Fibroblast of gingiva (primary cell): ENCODE measurements at regions not wholly inside any gene's neighbourhood (a gene's known extent, or its start where the extent isn't known, plus 50 kb on each side); places are given as distances from the start of the nearest gene placed in this dataset.
"Not testable (repeated sequence)": the region's sequence is repeated elsewhere in the genome, so short reads cannot be mapped to it uniquely, and the experiment has no call there.

Experiments used
- DNase-seq: peaks from one replicate; pipeline ENCODE4 v3.0.0-alpha.2; 2011; ENCODE audit warnings: low read depth

DNA sequence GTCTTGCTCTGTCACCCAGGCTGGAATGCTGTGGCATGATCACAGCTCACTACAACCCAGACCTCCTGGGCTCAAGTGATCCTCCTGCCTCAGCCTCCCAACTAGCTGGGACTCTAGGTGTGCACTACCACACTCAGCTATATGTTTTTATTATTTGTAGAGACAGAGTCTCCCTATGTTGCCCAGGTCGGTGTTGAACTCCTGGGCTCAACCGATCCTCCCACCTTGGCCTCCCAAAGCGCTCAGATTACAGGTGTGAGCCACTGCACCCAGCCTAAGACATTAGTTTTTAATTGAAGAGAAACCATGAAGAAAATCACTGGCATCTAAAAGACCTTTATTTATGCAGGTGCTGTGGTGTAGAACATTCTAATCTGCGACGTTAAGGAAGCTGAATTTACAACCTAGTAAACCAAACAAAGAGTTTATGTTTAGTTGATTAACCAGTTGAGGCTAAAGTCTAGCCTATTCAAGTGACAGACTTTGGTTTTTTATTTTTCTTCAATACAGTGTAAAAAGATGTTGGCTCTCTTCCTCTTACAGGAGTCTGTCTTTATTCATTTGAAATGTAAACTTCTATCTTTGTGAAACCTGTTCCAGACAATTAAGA, 52.5 kb upstream of the NBL1 start:
- DNase-seq = no peak

DNA sequence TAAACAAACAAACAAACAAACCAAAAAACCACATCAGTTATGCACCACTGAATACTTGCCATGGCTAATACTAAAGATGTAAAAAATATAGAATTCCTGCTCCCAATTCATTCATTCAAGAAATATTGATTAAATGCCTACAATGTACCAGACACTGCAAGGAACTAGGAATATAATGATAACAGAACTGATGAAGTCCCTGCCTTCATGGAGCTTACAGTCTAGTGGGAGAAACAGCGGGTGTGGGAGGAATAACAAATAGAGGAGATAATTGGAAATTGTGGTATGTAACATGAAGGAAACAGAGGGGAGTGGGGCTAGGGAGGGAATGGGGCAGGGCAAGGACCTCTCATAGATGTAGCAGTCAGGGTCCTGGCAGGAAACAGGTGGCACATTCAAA, 58.6 kb upstream of the NBL1 start:
- no peak for DNase-seq

DNA sequence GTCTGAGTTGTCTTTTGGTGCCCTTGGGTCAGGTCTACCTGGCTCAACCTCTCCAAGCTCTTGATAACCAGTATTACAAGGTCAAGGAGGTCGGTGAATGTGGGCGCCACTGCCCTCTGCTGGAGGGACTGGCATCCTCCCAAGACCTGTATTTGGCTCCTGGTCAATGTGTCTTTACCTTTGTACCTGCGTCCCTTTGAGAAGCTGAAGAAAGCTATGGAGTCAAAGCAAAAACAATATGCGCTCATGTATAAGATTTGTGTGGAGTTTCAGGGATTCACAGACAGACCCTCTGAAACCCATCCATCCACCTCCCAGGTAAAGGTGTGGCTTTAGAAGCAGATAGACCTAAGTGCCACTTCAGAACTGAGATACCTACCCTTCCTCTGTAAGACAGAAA, 61.8 kb upstream of the NBL1 start:
- DNase-seq = no peak

DNA sequence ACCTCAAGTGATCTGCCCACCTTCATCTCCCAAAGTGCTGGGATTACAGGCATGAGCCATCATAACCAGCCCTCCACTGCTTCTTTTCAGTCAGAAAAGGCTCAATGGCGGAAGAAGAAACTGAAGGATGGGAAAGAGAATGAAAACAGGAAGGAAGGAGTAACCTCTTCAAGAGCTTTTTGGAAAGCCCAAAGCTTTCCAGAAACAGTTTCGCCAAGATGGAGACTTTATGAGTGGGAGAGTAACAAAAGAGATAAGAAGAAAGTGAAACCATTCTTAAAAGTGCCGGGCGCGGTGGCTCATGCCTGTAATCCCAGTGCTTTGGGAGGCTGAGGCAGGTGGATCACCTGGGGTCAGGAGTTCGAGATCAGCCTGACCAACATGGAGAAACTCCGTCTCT, 62.7 kb upstream of the NBL1 start:
- DNase-seq = no peak

DNA sequence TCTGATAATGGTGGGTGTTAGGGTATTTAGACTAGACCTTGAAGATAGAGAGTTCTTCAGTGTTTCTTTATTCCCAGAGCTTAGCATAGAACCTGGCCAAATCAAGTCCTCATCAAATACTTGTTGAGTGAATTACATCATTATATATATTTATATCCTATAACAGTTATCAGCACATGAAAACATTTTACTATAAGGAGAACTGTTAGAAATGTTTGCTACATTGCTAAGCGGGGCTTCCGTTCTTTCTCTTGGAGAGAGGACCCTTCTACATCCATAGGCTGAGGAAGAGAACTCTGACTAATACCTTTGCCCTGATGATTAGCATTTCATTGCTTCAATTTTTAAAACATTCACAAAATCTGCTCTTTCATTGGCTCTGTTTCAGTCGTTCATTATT, 66.5 kb upstream of the NBL1 start:
- no peak for DNase-seq

DNA sequence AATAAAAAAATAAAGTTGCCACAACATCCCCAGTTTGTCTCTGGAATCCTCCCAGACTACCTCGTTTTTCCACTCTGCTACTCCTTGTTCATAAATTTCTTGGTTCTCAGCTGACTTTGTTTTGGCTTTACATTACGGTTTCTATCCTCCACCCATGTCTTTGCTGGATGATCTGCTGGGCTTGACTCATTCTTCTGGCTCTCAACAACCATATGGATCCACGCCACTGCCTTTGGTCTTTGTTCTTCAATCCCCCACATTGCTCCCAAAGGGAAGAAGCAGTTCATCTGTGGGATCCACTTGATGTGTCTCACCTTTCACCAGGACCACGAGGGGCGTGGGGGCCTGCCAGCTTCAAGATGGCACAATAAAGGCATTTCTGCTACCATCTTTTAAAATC, 67.1 kb upstream of the NBL1 start:
- no peak for DNase-seq

DNA sequence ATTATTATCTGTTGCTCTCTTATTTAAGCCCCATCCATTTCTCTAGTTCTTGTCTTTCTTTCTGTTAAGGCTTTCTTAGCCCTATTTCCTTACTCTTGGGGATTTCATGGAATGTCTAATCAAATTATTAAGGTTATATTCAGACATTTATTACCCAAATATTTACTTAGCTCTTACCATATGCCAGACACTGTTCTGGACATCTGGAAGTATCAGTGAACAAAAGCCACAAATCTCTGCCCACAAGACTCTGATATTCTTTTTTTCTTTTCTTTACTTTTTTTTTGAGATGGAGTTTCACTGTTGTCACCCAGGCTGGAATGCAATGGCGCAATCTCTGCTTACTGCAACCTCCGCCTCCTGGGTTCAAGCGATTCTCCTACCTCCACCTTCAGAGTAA, 74.3 kb upstream of the NBL1 start:
- no peak for DNase-seq

DNA sequence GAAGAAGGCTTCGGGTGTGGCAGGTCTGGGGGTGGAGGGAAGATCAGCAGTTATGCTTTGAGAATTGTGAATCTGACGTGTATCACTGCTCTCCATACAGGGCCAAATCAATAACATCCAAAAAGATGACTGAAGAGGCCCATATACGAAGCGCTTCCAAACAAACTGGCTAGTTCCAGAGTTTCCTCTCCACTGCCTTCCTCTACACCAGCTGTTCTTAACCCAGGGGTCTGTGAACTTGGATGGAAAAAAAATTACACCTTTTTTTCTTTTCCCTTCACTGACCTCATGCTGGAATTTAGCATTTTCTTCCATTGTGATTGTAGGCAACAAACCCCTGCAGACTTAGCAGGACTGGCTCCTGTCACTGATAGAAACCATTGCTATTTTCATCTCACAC, 77.1 kb upstream of the NBL1 start:
- no peak for DNase-seq

DNA sequence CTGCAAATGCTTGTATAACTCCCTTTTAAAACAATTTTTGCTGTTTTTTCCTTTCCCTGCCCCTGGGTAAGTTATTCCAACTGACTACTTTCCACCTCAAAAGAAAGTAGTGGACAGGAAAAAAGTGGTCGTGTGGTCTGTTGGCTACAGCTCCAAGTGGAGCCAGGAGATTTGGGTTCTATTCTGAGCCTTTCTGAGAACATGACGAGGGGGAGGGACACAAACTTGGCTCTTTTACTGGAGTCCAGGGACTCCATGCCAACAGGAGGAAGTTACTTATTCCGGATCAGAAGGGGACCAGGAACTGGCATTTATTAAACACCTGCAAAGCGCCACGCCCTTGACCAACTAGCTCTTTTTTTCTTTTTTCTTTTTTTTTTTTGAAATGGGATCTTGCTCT, 79.0 kb upstream of the CAPZB start:
- DNase-seq = no peak

DNA sequence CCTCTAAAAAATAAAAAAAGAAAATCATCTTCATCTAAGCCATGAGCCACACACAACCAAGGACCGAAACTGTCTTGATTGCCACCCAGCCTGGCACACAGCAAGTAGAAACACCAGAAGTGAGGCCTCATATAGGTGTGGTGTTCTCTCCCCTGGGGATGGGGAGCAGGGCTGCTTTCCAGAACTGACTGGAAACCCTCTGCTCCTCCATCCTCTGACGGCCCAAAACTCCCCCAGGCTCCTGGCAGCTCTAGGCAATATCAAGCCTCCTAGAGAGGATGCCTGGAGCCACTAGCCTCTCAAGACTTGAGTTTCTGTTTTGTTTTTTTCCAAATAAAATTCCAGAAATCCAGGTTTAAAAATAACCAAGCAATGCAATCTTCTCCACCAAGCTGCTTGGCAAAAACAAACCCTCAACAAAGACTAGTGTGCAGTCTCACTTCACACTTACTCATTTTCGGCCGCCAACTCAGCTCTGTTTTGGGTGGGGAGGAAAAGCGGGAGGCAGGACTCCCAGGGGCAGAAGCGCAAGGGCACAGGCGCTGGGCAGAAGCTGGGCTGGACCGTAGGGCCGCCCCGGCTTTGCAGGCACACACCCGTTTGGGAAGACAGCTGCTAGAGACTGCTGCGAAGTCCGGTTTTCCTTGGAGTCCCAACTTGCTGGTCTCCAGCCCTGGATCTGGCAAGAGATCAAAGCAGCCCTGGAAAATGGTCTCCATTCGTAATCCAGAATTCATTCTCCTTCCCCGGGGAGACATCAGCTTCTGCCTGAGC, 78.2 kb upstream of the CAPZB start:
- peak; percentile 22 for DNase-seq

DNA sequence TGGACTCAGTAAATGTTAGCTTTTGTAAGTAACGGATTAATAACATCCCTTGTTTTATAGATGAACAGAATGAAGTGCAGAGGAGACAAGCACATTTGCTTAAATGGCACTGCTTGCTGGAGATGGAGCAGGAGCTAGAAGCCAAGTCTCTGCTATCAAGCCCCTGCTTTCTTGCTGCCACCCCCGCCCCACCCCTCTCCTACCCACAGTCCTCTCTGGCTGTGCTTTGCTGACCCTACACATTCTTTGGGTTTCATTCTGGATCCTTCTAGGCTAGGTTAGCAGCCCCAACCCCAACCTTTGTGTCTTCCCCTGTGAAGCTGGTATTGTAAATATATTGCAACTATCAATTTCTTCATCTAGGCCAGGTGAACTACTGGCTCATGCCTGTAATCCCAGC, 77.5 kb upstream of the CAPZB start:
- no peak for DNase-seq

DNA sequence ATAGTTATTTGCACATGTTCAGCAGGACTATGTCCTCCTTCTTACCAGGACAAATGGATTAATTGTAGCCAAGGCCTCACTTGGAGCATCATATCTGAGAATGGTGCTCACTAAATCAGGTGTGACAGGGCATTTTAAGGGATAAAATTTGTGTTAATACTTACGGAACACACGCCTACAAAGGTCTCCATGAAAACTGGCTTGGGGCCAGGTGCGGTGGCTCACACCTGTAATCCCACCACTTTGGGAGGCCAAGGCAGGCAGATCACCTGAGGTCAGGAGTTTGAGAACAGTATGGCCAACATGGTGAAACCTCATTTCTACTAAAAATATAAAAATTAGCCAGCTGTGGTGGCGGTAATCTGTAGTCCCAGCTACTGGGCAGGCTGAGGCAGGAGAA, 75.1 kb upstream of the CAPZB start:
- no peak for DNase-seq

DNA sequence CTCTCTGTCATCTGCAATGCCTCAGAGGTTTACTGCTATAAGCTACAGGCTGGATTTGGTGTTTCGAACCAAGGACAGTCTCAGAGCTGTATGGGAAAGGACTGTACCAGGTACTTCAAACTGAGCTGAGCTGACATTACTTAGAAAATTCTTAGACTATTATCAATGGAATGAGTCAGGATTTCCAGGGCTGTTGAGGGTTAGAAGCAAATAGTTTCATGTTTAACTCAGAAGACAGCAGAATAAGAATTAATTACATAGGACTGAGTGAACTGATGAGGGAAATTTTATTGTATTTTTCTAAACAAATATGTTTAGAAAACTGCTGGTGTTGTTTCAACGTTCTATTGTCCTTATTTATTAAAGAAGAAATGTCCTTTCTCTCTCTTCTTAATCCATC, 74.3 kb upstream of the CAPZB start:
- peak; percentile 57 for DNase-seq

DNA sequence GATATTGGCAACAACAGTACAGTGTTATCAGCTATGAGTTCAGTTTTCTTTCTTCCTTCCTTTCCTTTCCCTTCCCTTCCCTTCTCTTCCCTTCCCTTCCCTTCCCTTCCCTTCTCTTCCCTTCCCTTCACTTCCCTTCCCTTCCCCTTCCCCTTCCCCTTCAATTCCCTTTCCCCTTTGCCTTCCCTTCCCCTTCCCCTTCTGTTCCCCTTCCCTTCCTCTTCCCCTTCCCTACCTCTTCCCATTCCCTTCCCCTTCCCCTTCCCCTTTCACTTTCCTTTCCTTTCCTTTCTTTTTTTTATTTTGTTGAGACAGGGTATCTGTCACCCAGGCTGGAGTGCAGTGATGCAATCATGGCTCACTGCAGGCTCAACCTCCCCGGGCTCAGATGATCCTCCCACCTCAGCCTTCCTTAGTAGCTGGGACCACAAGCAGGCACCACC, 72.3 kb upstream of the CAPZB start:
- no peak for DNase-seq

DNA sequence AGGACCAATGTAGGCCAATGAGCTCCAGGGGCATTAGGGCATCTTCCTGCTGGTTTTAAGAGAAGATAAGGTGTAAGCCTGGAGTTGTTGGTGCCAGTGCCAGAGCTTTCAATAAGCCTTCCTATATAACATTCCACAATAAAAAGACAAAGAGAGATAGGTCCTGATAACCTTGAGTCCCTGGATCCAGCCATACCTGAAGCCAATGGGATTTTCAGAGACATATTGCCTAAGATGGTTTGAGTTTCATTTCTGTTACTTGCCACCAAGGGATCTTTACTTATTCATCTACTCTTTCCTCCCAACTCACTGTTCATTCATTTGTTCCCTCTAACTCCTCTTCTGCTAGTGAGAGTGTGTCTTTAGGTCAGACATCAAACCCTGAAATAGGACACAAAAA, 68.8 kb upstream of the CAPZB start:
- DNase-seq = no peak

DNA sequence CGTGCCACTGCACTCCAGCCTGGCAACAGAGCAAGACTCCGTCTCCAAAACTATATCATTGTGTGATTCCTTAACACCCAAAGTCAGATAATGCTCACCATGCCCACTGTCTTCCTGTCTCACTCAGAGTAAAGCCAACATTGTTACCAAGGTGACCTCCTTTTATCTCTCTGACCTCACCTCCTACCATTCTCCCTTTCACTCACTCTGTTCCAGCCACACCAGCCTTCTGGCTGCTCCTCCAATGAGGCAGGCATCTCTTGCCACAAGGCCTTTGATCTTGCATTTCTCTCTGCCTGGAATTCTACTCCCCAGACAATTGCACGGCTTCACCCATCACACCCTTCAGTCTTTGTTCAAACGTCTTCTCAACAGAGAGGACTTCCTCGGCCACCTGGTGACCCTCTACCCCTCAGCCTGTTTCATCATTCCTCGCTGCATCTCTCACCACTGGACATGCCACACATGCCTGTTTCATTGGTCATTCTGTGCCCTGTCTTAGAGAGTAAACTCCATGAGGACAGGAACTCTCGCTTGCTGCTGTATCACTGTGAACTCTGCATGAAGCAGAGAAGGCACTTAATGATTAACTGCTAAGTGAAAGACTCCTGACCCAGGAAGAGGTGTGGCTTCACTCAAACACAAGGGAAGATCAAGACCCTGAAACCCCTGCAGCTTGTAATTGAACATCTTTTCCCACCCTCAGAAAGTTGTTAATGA, 67.1 kb upstream of the CAPZB start:
- no peak for DNase-seq

DNA sequence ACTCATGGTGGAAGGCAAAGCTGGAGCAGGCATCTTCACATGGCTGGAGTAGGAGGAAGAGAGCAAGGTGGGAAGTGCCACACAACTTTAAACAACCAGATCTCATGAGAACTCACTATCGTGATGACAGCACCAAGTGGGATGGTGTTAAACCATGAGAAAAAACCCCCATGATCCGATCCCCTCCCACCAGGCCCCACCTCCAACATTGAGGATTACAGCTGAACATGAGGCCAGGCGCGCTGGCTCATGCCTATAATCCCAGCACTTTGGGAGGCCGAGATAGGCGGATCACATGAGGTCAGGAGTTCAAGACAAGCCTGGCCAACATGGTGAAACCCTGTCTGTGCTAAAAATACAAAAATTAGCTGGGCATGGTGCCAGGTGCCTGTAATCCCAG, 66.5 kb upstream of the CAPZB start:
- DNase-seq = not testable (repeated sequence)

DNA sequence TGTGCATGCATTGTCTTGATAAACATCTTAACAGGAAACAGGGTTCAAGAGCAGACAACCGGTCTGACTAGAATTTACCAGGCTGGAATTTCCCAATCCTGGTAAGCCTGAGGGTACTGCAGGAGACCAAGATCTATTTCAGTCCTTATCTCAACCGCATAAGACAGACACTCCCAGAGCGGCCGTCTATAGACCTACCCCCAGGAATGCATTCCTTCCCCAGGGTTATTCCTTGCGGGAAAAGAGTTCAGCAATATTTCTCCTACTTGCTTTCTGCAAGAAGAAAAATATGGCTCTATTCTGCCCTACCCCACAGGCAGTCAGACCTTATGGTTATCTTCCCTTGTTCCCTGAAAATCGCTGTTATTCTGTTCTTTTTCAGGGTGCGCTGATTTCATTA, 65.1 kb upstream of the CAPZB start:
- DNase-seq = not testable (repeated sequence)

DNA sequence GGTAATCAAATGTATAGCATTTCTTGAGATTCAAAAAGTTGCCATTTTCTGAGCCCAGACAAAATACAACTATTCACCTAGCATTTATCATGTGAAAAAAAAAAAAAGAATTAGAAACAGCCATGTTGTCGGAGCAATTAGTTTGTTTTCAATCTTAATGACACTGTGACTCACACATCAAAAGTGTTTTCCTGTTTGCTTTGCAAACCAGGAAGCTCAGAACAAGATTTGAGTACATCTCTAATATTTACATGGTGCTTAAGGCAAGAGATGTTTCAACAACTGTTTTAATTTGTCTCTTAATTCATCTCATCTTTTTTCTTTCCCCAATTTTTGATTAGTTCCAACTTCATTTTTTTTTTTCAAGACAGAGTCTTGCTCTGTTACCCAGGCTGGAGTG, 62.5 kb upstream of the CAPZB start:
- no peak for DNase-seq

DNA sequence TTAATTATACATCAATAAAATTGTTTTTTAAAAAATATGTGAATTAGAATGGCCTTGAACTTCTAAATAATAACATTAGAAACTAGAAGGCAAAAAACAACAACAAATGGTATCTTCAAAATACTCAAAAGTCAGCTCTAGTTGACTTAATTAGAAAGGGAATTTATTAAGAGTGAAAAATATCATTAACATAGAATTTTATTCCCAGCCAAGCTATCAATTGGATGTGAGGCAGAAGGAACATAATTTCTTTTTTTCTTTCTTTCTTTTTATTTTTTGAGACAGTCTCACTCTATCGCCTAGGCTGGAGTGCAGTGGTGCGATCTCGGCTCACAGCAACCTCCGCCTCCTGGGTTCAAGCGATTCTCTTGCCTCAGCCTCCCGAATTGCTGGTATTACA, 51.2 kb upstream of the CAPZB start:
- DNase-seq = no peak

DNA sequence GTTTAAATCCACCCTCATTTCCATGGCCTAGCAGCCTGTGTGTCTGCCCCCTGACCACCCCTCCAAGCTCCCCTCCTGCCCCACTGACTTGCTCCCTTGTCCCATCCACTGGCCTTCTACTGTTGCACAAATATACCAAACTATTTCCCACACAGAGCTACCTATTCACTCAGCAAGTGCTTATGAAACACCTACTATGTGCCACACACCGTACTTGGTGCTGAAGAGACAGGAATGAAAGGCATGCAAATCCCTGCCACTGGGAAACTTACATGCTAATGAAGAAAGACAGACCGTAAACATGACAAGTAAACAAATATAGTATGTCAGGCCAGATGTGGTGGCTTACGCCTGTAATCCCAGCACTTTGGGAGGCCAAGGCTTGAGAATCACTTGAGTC, 49.9 kb upstream of the CAPZB start:
- DNase-seq = no peak
